SK-N-MC (cell line): ENCODE measurements at regions not wholly inside any gene's neighbourhood (a gene's known extent, or its start where the extent isn't known, plus 50 kb on each side); places are given as distances from the start of the nearest gene placed in this dataset.

ENCODE experiments used
- EZH2 ChIP-seq: fragments of 200-600 bp; sonication (generic); IDR thresholded peaks from one replicate; pipeline ENCODE4 v1.6.1; 2017; ENCODE audit warnings: antibody characterized with exemption
- FOXP2 ChIP-seq: optimal IDR thresholded peaks from 2 replicates; pipeline ENCODE3; 2011; ENCODE audit warnings: mild to moderate bottlenecking, moderate library complexity; ENCODE audit not compliant: insufficient read depth; ENCODE audit errors: extremely low read length, control extremely low read depth
- POLR2AphosphoS5 ChIP-seq: IDR thresholded peaks from 2 replicates; pipeline ENCODE4 v1.6.1; 2012; ENCODE audit warnings: mild to moderate bottlenecking, low read depth, low read length, borderline replicate concordance

DNA sequence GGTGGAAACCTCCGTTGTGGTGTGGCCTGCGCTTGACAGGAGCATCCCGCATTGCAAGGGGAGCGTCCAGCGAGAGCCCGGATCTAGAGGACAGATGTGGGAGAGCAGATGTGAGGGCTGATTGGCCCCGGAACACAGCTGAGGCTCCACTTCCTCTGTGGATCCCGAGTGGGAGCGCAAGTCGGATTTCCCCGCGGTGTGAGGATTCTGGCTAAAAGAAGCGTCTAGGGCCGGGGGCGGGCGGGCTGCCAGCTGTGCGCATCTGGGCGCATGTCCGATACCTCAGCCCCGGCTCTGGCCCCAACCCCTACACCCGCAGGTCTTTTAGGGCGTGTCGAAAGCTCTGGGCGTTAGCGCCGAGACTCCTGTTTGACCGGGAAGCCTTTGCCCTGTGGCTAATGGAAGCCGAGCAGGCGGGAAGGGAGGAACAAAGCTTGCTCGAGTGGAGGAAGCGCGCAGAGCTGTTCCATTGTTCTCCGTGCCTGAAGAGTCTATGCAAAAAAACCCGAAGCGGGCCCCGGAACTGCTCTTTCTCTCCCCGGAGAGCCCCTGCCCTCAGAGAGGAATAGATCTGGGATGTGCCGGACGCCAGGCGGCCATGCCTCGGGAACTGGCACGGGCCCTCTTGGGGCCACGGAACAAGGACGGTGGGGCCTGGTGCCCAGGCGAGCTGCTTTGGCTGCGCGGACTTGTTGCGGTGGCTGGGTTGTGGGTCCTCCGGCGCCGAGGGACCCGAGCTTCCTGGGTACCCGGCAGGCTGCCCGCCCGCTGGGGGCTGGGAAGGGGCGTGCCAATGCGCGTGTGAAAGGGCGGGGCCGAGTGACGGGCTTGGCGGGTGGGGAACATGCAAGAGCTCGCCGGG, 111.1 kb downstream of the NAV1 start:
- TF ChIP-seq POLR2AphosphoS5 (peak; percentile 76), EZH2 (no peak), FOXP2 (no peak)
